ENCODE measurements at regions not wholly inside any gene's neighbourhood (a gene's known extent, or its start where the extent isn't known, plus 50 kb on each side); places are given as distances from the start of the nearest gene placed in this dataset.
A peak's percentile ranks its signal among the peaks of the same experiment; 100 is the strongest.

GRCh38 chr5:17895288-17896033 lies 261.2 kb downstream of the TAF11L14 start:
- Histone ChIP-seq H3K36me3 (ENCODE audit: control insufficient read depth in 4 of 4, insufficient read depth in 4 of 4, low read length in 3 of 4) (no peaks in the 10 kb centered on the region), H3K27ac (ENCODE audit: insufficient read depth in 1 of 2, low read depth in 1 of 2, low read length in 2 of 2, poor library complexity in 1 of 2, severe bottlenecking in 2 of 2) (no peak overlapping the region), H3K27me3 (replicated peaks in 2 of 5; ENCODE audit: control insufficient read depth in 4 of 5, insufficient read depth in 5 of 5, low read length in 4 of 5) (no peaks in the 10 kb centered on the region), H3K4me3 (ENCODE audit: control insufficient read depth in 1 of 7, extremely low read depth in 1 of 7, insufficient read depth in 4 of 7, low read depth in 2 of 7, low read length in 6 of 7) (no peak overlapping the region), H3K9me3 (ENCODE audit: control extremely low read depth in 1 of 5, control insufficient read depth in 4 of 5, insufficient read depth in 2 of 5, low read depth in 1 of 5, low read length in 4 of 5) (no peaks in the 10 kb centered on the region), H3K4me1 (ENCODE audit: control extremely low read depth in 1 of 4, control insufficient read depth in 4 of 4, insufficient read depth in 4 of 4, low read length in 3 of 4) (no peaks in the 10 kb centered on the region)
- no peak for DNase-seq
- WGBS (ENCODE audit: insufficient coverage), result 100% methylated on average over 1 of the region's 4 CpGs
- POLR2A ChIA-PET, result no interaction called here
- CTCF ChIA-PET, result no interaction called here

- H3K9me3 ChIP-seq (ENCODE audit: control extremely low read depth in 1 of 5, control insufficient read depth in 4 of 5, insufficient read depth in 2 of 5, low read depth in 1 of 5, low read length in 4 of 5), result no peaks in the 10 kb centered on the region
- no CpG with 5 or more reads among the region's 2 CpGs for WGBS (ENCODE audit: insufficient coverage)
- ChIA-PET POLR2A (no interaction called here), CTCF (no interaction called here)
- DNase-seq, result no peak
- H3K27ac ChIP-seq (ENCODE audit: insufficient read depth in 1 of 2, low read depth in 1 of 2, low read length in 2 of 2, poor library complexity in 1 of 2, severe bottlenecking in 2 of 2), result no peak overlapping the region
- H3K27me3 ChIP-seq (replicated peaks in 2 of 5; ENCODE audit: control insufficient read depth in 4 of 5, insufficient read depth in 5 of 5, low read length in 4 of 5), result no peaks in the 10 kb centered on the region
- no peaks in the 10 kb centered on the region for H3K36me3 ChIP-seq (ENCODE audit: control insufficient read depth in 4 of 4, insufficient read depth in 4 of 4, low read length in 3 of 4)
- no peak overlapping the region for H3K4me3 ChIP-seq (ENCODE audit: control insufficient read depth in 1 of 7, extremely low read depth in 1 of 7, insufficient read depth in 4 of 7, low read depth in 2 of 7, low read length in 6 of 7)
- no peaks in the 10 kb centered on the region for H3K4me1 ChIP-seq (ENCODE audit: control extremely low read depth in 1 of 4, control insufficient read depth in 4 of 4, insufficient read depth in 4 of 4, low read length in 3 of 4)
Observed at GRCh38 chr5:17896605-17897004, 262.3 kb downstream of the TAF11L14 start.

- ChIA-PET POLR2A (interaction anchor here (0.7 kb wide), 1 partner anchor 99 kb away, joined by 3 read pairs; no protein-coding TSS in a partner anchor), CTCF (no interaction called here)
- 96% methylated on average over 4 of the region's 4 CpGs for WGBS (ENCODE audit: insufficient coverage)
- Histone ChIP-seq H3K36me3 (ENCODE audit: control insufficient read depth in 4 of 4, insufficient read depth in 4 of 4, low read length in 3 of 4) (no peaks in the 10 kb centered on the region), H3K27ac (ENCODE audit: insufficient read depth in 1 of 2, low read depth in 1 of 2, low read length in 2 of 2, poor library complexity in 1 of 2, severe bottlenecking in 2 of 2) (no peak overlapping the region), H3K9me3 (ENCODE audit: control extremely low read depth in 1 of 5, control insufficient read depth in 4 of 5, insufficient read depth in 2 of 5, low read depth in 1 of 5, low read length in 4 of 5) (no peaks in the 10 kb centered on the region), H3K27me3 (replicated peaks in 2 of 5; ENCODE audit: control insufficient read depth in 4 of 5, insufficient read depth in 5 of 5, low read length in 4 of 5) (no peaks in the 10 kb centered on the region), H3K4me1 (ENCODE audit: control extremely low read depth in 1 of 4, control insufficient read depth in 4 of 4, insufficient read depth in 4 of 4, low read length in 3 of 4) (no peaks in the 10 kb centered on the region), H3K4me3 (ENCODE audit: control insufficient read depth in 1 of 7, extremely low read depth in 1 of 7, insufficient read depth in 4 of 7, low read depth in 2 of 7, low read length in 6 of 7) (no peak overlapping the region)
- no peak for DNase-seq
Observed at GRCh38 chr5:17897776-17898175, 263.5 kb downstream of the TAF11L14 start.

GRCh38 chr5:17898766-17899165 lies 264.5 kb downstream of the TAF11L14 start:
- POLR2A ChIA-PET, result no interaction called here
- H3K9me3 ChIP-seq (ENCODE audit: control extremely low read depth in 1 of 5, control insufficient read depth in 4 of 5, insufficient read depth in 2 of 5, low read depth in 1 of 5, low read length in 4 of 5), result no peaks in the 10 kb centered on the region
- no peaks in the 10 kb centered on the region for H3K36me3 ChIP-seq (ENCODE audit: control insufficient read depth in 4 of 4, insufficient read depth in 4 of 4, low read length in 3 of 4)
- H3K4me1 ChIP-seq (ENCODE audit: control extremely low read depth in 1 of 4, control insufficient read depth in 4 of 4, insufficient read depth in 4 of 4, low read length in 3 of 4), result no peaks in the 10 kb centered on the region
- no peak overlapping the region for H3K4me3 ChIP-seq (ENCODE audit: control insufficient read depth in 1 of 7, extremely low read depth in 1 of 7, insufficient read depth in 4 of 7, low read depth in 2 of 7, low read length in 6 of 7)
- no peak for DNase-seq
- no peaks in the 10 kb centered on the region for H3K27me3 ChIP-seq (replicated peaks in 2 of 5; ENCODE audit: control insufficient read depth in 4 of 5, insufficient read depth in 5 of 5, low read length in 4 of 5)
- H3K27ac ChIP-seq (ENCODE audit: insufficient read depth in 1 of 2, low read depth in 1 of 2, low read length in 2 of 2, poor library complexity in 1 of 2, severe bottlenecking in 2 of 2), result no peak overlapping the region
- CTCF ChIA-PET, result no interaction called here
- WGBS (ENCODE audit: insufficient coverage), result 75% methylated on average over 2 of the region's 2 CpGs

- 90% methylated on average over 2 of the region's 2 CpGs for WGBS (ENCODE audit: insufficient coverage)
- Histone ChIP-seq H3K9me3 (ENCODE audit: control extremely low read depth in 1 of 5, control insufficient read depth in 4 of 5, insufficient read depth in 2 of 5, low read depth in 1 of 5, low read length in 4 of 5) (peaks cover 0 to 7% (median 1%) of the 10 kb centered on the region in 5 experiments), H3K27me3 (replicated peaks in 2 of 5; ENCODE audit: control insufficient read depth in 4 of 5, insufficient read depth in 5 of 5, low read length in 4 of 5) (no peaks in the 10 kb centered on the region), H3K4me3 (ENCODE audit: control insufficient read depth in 1 of 7, extremely low read depth in 1 of 7, insufficient read depth in 4 of 7, low read depth in 2 of 7, low read length in 6 of 7) (no peak overlapping the region), H3K27ac (ENCODE audit: insufficient read depth in 1 of 2, low read depth in 1 of 2, low read length in 2 of 2, poor library complexity in 1 of 2, severe bottlenecking in 2 of 2) (no peak overlapping the region), H3K4me1 (ENCODE audit: control extremely low read depth in 1 of 4, control insufficient read depth in 4 of 4, insufficient read depth in 4 of 4, low read length in 3 of 4) (peaks cover 0 to 4% (median 0%) of the 10 kb centered on the region in 4 experiments), H3K36me3 (ENCODE audit: control insufficient read depth in 4 of 4, insufficient read depth in 4 of 4, low read length in 3 of 4) (no peaks in the 10 kb centered on the region)
- CTCF ChIA-PET, result no interaction called here
- POLR2A ChIA-PET, result no interaction called here
- DNase-seq, result no peak
Observed at GRCh38 chr5:17907094-17907493, 272.8 kb downstream of the TAF11L14 start.

- POLR2A ChIA-PET, result no interaction called here
- Histone ChIP-seq H3K27ac (ENCODE audit: insufficient read depth in 1 of 2, low read depth in 1 of 2, low read length in 2 of 2, poor library complexity in 1 of 2, severe bottlenecking in 2 of 2) (no peak overlapping the region), H3K4me1 (ENCODE audit: control extremely low read depth in 1 of 4, control insufficient read depth in 4 of 4, insufficient read depth in 4 of 4, low read length in 3 of 4) (peaks cover 0 to 4% (median 0%) of the 10 kb centered on the region in 4 experiments), H3K4me3 (ENCODE audit: control insufficient read depth in 1 of 7, extremely low read depth in 1 of 7, insufficient read depth in 4 of 7, low read depth in 2 of 7, low read length in 6 of 7) (no peak overlapping the region), H3K9me3 (ENCODE audit: control extremely low read depth in 1 of 5, control insufficient read depth in 4 of 5, insufficient read depth in 2 of 5, low read depth in 1 of 5, low read length in 4 of 5) (peaks cover 0 to 3% (median 1%) of the 10 kb centered on the region in 5 experiments), H3K27me3 (replicated peaks in 2 of 5; ENCODE audit: control insufficient read depth in 4 of 5, insufficient read depth in 5 of 5, low read length in 4 of 5) (no peaks in the 10 kb centered on the region), H3K36me3 (ENCODE audit: control insufficient read depth in 4 of 4, insufficient read depth in 4 of 4, low read length in 3 of 4) (no peaks in the 10 kb centered on the region)
- peak in 2 of 3 donors; percentile 70 to 73 for DNase-seq
- CTCF ChIA-PET, result no interaction called here
Observed at GRCh38 chr5:17910318-17910717, 276.1 kb downstream of the TAF11L14 start.

GRCh38 chr5:17912794-17913193 lies 278.5 kb downstream of the TAF11L14 start:
- WGBS (ENCODE audit: insufficient coverage), result 82% methylated on average over 3 of the region's 3 CpGs
- ChIA-PET POLR2A (no interaction called here), CTCF (no interaction called here)

More at GRCh38 chr5:17912794-17913193, 278.5 kb downstream of the TAF11L14 start:
- DNase-seq, result no peak
- no peaks in the 10 kb centered on the region for H3K36me3 ChIP-seq (ENCODE audit: control insufficient read depth in 4 of 4, insufficient read depth in 4 of 4, low read length in 3 of 4)
- no peak overlapping the region for H3K4me3 ChIP-seq (ENCODE audit: control insufficient read depth in 1 of 7, extremely low read depth in 1 of 7, insufficient read depth in 4 of 7, low read depth in 2 of 7, low read length in 6 of 7)
- H3K4me1 ChIP-seq (ENCODE audit: control extremely low read depth in 1 of 4, control insufficient read depth in 4 of 4, insufficient read depth in 4 of 4, low read length in 3 of 4), result peaks cover 0 to 16% (median 8%) of the 10 kb centered on the region in 4 experiments
- H3K27me3 ChIP-seq (replicated peaks in 2 of 5; ENCODE audit: control insufficient read depth in 4 of 5, insufficient read depth in 5 of 5, low read length in 4 of 5), result no peaks in the 10 kb centered on the region
- H3K27ac ChIP-seq (ENCODE audit: insufficient read depth in 1 of 2, low read depth in 1 of 2, low read length in 2 of 2, poor library complexity in 1 of 2, severe bottlenecking in 2 of 2), result no peak overlapping the region
- no peaks in the 10 kb centered on the region for H3K9me3 ChIP-seq (ENCODE audit: control extremely low read depth in 1 of 5, control insufficient read depth in 4 of 5, insufficient read depth in 2 of 5, low read depth in 1 of 5, low read length in 4 of 5)
